Mucosa of descending colon (tissue), 3 donors: ENCODE measurements at regions not wholly inside any gene's neighbourhood (a gene's known extent, or its start where the extent isn't known, plus 50 kb on each side); places are given as distances from the start of the nearest gene placed in this dataset.

Source experiments
- ATAC-seq: fragments of 200-7000 bp; cut with Tn5 transposase; one replicate; pipeline ENCODE4 v1.9.1; 2020; ENCODE audit warnings: mild to moderate bottlenecking, moderate library complexity
- DNase-seq, 3 donors: peaks; one replicate each; pipeline ENCODE4 v3.0.0-alpha.2; 2020
- H3K36me3 ChIP-seq: fragments of 200-600 bp; one replicate; pipeline ENCODE4 v1.8.0; 2021; ENCODE audit warnings: low read depth, mild to moderate bottlenecking
- H3K4me1 ChIP-seq: fragments of 200-600 bp; one replicate; pipeline ENCODE4 v1.8.0; 2021; ENCODE audit warnings: low read depth, mild to moderate bottlenecking
- H3K4me3 ChIP-seq: fragments of 200-600 bp; one replicate; pipeline ENCODE4 v1.8.0; 2021; ENCODE audit warnings: mild to moderate bottlenecking
- H3K9me3 ChIP-seq: fragments of 200-600 bp; one replicate; pipeline ENCODE4 v1.8.0; 2021; ENCODE audit warnings: mild to moderate bottlenecking
- intact Hi-C, 2 donors: fragments of 100-400 bp; cut with DNase I in 1 of 2; cut with micrococcal nuclease in 1 of 2; formaldehyde crosslinking; loops; one replicate each; pipeline versions ENCODE4 v1.11.0 to v1.11.1; 2022; cut with DNase I, micrococcal nuclease
- TF ChIP-seq, protein P1 (sequence below): fragments of 200-600 bp; IDR thresholded peaks from one replicate; pipeline ENCODE4 v1.8.0; 2022; ENCODE audit warnings: antibody characterized with exemption, mild to moderate bottlenecking
- donor health status: DM: no; HTN: no; CAD: no; lungs with moderate emphysema.
- donor health status: DM: no; HTN: no; CAD: no.
- donor health status: DM: no; HTN: yes; CAD: no.

DNA sequence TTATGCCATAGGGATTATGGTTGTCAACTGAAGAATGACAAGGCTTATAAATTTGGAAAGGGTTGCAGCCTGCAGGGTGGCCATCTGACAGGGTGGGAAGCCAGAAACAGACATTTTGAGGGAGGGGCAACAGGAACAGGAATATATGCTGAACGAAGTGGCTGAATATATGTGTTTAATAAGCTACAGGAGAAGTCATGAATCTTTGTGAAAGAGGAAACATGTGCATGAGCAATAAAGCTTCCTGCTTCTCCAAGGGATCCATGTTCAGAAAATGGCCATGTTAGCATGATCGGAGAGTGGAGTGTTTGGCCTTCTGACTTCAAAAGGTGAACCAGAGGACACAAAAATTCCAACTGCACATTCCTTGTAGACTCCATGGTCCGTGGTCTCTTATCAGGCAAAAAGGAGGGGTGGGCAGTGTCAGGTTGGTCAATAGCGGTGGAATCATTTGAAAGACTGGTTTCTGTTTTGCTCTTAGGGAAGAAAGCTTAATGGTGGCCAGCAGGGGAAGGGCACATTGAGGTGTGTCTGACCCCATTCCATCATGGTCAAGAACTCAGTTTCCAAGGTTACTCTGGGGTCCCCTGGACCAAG, 144.1 kb downstream of the SOCS6 start:
- Histone ChIP-seq H3K36me3 (no peaks in the 10 kb centered on the region), H3K9me3 (no peaks in the 10 kb centered on the region), H3K4me3 (no peak overlapping the region), H3K4me1 (no peaks in the 10 kb centered on the region)
- intact Hi-C loops, result loop anchor here (5.0 kb wide), 1 partner anchor 236 kb away; no protein-coding TSS in a partner anchor
- DNase-seq (no peak), ATAC-seq (no peak)
- TF ChIP-seq, protein P1, sequence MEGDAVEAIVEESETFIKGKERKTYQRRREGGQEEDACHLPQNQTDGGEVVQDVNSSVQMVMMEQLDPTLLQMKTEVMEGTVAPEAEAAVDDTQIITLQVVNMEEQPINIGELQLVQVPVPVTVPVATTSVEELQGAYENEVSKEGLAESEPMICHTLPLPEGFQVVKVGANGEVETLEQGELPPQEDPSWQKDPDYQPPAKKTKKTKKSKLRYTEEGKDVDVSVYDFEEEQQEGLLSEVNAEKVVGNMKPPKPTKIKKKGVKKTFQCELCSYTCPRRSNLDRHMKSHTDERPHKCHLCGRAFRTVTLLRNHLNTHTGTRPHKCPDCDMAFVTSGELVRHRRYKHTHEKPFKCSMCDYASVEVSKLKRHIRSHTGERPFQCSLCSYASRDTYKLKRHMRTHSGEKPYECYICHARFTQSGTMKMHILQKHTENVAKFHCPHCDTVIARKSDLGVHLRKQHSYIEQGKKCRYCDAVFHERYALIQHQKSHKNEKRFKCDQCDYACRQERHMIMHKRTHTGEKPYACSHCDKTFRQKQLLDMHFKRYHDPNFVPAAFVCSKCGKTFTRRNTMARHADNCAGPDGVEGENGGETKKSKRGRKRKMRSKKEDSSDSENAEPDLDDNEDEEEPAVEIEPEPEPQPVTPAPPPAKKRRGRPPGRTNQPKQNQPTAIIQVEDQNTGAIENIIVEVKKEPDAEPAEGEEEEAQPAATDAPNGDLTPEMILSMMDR, result no peak

DNA sequence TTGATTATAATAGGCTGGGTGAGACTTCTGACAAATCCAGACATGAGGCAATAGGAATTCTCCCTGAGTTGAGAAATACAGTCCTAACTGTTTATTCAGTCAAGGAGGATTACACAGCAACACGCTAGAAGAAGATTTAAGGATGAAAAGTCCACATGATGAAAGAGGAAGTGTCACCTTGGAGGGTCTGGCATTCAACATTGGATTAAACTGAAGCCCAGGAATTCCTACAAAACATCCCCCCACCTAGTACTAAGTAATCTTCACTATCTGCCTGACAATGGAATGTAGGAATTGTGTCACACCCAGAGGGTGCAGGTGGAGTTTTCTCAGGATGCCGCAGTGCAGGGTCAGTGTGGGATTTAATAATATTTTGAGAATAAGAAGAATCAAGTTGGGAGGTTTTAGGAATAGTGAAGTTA, 142.4 kb downstream of the SOCS6 start:
- DNase-seq (no peak), ATAC-seq (no peak)
- no peaks in the 10 kb centered on the region for H3K36me3 ChIP-seq
- no peaks in the 10 kb centered on the region for H3K4me1 ChIP-seq
- intact Hi-C loops, result loop anchor here (5.0 kb wide), 1 partner anchor 234 kb away; no protein-coding TSS in a partner anchor
- H3K4me3 ChIP-seq, result no peak overlapping the region
- TF ChIP-seq, protein P1, result no peak
- H3K9me3 ChIP-seq, result no peaks in the 10 kb centered on the region

DNA sequence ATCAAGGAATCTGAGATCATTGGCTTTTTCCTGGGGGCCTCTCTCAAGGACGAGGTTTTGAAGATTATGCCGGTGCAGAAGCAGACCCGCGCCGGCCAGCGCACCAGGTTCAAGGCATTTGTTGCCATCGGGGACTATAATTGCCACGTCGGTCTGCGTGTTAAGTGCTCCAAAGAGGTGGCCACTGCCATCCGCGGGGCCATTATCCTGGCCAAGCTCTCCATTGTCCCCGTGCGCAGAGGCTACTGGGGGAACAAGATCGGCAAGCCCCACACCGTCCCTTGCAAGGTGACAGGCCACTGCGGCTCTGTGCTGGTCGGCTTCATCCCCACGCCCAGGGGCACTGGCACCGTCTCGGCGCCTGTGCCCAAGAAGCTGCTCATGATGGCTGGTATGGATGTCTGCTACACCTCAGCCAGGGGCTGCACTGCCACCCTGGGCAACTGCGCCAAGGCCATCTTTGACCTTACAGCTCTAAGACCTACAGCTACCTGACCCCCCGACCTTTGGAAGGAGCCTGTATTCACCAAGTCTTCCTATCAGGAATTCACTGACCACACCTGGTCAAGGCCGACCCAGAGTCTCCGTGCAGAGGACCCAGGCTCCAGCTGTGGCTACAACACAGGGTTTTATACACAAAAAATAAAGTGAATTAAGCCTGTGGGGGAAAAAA, 141.8 kb downstream of the SOCS6 start:
- Histone ChIP-seq H3K9me3 (no peaks in the 10 kb centered on the region), H3K36me3 (no peaks in the 10 kb centered on the region), H3K4me1 (no peaks in the 10 kb centered on the region), H3K4me3 (no peak overlapping the region)
- ATAC-seq (no peak), DNase-seq (no peak)
- TF ChIP-seq, protein P1, result no peak
- intact Hi-C loops, result loop anchor here (5.0 kb wide), 1 partner anchor 233 kb away; no protein-coding TSS in a partner anchor

DNA sequence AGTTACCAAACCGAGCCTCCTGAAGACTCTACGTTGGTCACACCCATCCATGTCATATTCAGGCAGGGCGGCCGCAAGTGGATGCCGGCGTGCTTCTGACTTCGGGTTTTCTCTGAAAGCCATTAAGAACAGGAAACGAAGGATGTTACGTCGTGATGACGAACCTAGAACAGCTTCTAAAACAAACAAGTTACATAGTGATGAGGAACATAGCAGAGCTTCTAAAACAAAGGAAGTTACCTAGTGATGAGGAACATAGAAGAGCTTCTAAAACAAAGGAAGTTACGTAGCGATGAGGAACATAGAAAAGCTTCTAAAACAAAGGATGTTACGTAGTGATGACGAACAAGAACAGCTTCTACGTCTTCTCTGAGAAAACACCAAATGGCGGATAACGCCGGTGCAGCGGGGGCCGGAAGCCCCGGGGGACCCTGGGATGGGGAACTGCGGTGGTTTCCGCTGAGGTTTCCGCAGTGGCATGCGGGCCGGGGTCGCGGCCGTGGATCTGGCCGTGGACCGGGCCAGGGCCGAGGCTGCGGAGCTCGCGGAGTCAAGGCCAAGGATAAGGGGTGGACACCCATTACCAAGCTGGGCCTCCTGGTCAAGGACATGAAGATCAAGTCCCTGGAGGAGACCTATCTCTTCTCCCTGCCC, 141.1 kb downstream of the SOCS6 start:
- no peak for ATAC-seq
- H3K9me3 ChIP-seq, result no peaks in the 10 kb centered on the region
- H3K4me1 ChIP-seq, result no peaks in the 10 kb centered on the region
- intact Hi-C loops, result loop anchor here (5.0 kb wide), 1 partner anchor 233 kb away; no protein-coding TSS in a partner anchor
- H3K4me3 ChIP-seq, result no peak overlapping the region
- no peaks in the 10 kb centered on the region for H3K36me3 ChIP-seq
- no peak for DNase-seq
- TF ChIP-seq, protein P1, result no peak

DNA sequence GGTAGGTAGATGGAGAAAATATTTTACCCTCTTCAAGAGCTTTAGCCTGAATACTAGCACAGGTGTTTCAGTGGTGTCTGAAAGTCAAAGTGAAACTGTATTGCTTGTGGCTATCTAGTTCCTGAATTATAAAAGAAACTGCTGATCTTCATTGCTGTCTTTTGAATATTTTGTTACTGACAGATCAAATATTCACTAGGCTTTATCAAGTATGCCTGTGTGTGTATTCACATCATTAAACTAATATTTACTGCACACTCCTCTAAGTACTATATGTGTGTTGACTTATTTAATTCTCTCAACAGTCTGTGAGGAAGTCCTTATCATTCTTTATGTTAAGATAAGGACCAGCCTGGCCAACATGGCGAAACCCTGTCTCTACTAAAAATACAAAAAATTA, 139.6 kb downstream of the SOCS6 start:
- intact Hi-C loops, result no loop called here

More for the DNA sequence above, 139.6 kb downstream of the SOCS6 start:
- ATAC-seq (peak; percentile 39), DNase-seq (no peak)
- H3K36me3 ChIP-seq, result no peaks in the 10 kb centered on the region
- TF ChIP-seq, protein P1, result no peak
- no peaks in the 10 kb centered on the region for H3K9me3 ChIP-seq
- no peak overlapping the region for H3K4me3 ChIP-seq
- H3K4me1 ChIP-seq, result no peaks in the 10 kb centered on the region
